Right atrium auricular region (tissue), 2 donors: ENCODE measurements at regions not wholly inside any gene's neighbourhood (a gene's known extent, or its start where the extent isn't known, plus 50 kb on each side); places are given as distances from the start of the nearest gene placed in this dataset.

ENCODE experiments used
- DNase-seq: peaks from one replicate; pipeline ENCODE4 v3.0.0-alpha.2; 2019; ENCODE audit warnings: low spot score
- H3K27ac ChIP-seq, 2 donors: fragments of 200-600 bp; sonication (generic); 1 replicate in 1 of 2; 2 replicates in 1 of 2; pipeline ENCODE4 v1.5.1; 2016 to 2019
- H3K27me3 ChIP-seq, 2 donors: fragments of 200-600 bp; sonication (generic); one replicate each; pipeline versions ENCODE4 v1.5.1 to v1.6.0; 2017 to 2019
- H3K36me3 ChIP-seq: fragments of 200-600 bp; sonication (generic); one replicate; pipeline ENCODE4 v1.5.1; 2016
- H3K4me1 ChIP-seq, 2 donors: fragments of 200-600 bp; sonication (generic); one replicate each; pipeline versions ENCODE4 v1.5.1 to v1.6.0; 2017 to 2019
- H3K4me3 ChIP-seq, 2 donors: fragments of 200-600 bp; sonication (generic); 1 replicate in 1 of 2; 2 replicates in 1 of 2; pipeline ENCODE4 v1.5.1; 2017 to 2019; ENCODE audit warnings: mild to moderate bottlenecking in 1 of 2, moderate library complexity in 1 of 2
- H3K9me3 ChIP-seq, 2 donors: fragments of 200-600 bp; sonication (generic); one replicate each; pipeline ENCODE4 v1.5.1; 2019
- TF ChIP-seq, protein P1 (sequence below), 2 donors: fragments of 200-600 bp; sonication (generic); IDR thresholded peaks; one replicate each; pipeline ENCODE4 v1.5.1; 2019; ENCODE audit warnings: antibody characterized with exemption in 2 of 2

DNA sequence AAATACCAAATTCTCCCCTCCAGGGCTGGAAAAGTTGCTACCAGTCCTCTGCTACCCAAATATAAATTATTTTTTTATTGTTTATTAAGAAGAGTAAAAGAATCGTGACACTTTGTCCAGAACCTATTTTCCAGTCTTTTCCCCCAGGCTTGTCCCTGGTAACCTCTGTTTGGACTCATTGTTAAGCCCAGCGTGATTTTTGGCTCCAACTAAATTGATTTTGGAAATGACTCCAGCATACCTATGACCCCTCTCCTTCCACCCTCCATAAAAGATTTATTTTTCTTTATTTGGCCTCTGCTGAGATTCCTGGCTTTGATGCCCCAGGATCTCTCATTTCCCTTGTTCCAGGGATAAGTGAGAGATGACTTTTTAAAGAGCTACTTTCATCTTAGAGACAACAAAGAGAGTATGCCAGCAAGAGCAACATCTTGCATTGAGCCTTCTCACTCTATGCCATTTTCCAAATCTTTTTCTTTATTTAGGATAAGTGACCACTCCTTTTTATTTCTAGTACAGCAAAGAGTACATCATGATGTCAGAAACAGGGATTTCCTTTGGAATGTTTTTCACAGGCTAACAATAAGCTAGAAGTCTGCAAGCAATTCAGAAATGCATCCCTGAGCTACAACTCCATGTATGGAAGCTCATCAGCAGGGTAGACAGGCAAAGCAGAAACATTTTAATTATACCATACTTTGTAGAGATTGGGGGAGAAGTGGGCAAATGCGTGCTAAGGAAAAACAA lies 75.8 kb downstream of the DAD1 start:
- TF ChIP-seq, protein P1, sequence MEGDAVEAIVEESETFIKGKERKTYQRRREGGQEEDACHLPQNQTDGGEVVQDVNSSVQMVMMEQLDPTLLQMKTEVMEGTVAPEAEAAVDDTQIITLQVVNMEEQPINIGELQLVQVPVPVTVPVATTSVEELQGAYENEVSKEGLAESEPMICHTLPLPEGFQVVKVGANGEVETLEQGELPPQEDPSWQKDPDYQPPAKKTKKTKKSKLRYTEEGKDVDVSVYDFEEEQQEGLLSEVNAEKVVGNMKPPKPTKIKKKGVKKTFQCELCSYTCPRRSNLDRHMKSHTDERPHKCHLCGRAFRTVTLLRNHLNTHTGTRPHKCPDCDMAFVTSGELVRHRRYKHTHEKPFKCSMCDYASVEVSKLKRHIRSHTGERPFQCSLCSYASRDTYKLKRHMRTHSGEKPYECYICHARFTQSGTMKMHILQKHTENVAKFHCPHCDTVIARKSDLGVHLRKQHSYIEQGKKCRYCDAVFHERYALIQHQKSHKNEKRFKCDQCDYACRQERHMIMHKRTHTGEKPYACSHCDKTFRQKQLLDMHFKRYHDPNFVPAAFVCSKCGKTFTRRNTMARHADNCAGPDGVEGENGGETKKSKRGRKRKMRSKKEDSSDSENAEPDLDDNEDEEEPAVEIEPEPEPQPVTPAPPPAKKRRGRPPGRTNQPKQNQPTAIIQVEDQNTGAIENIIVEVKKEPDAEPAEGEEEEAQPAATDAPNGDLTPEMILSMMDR (IDR thresholded peaks at IDR 0.05), result no peak
- DNase-seq, result no peak
- H3K36me3 ChIP-seq, result no peaks in the 10 kb centered on the region
- H3K4me1 ChIP-seq, result peaks cover 0 to 82% of the 10 kb centered on the region in 2 donors
- H3K9me3 ChIP-seq, result no peaks in the 10 kb centered on the region
- H3K27ac ChIP-seq, result peak overlapping the region; percentile 61 to 62
- no peaks in the 10 kb centered on the region for H3K27me3 ChIP-seq
- H3K4me3 ChIP-seq, result no peak overlapping the region

DNA sequence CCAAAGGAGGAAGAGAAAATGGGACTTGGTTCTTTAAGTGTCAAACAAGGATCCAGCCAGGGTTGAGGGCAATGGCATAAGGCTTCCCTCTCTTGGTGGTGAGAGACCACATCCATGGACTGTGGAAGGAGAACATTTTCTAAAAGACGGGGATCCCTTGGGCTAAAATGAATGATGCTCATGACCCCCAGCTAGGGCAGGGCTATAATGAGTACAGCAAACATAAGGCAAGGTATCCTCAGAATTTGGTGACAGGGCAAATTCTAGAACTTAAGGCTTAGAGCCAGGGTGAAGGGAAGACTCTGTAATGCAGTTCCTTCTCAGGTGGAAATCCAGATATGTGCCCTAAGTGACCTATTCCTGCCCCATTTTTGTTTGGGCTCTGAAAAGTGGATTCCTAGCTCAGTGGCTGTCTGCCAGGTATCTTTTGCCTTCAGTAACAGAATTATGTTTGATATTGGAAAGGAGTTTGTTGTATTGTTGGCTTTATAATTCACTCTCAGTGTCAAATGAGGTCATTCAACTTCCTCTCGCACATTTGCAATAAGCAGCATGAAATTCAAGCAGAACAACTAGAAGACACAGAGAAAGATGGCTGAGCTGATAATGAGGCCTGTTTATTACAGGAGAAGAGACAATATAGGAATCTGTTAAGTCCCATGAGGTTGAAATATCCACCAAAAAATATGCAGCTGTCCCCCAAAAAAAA lies 76.8 kb downstream of the DAD1 start:
- Histone ChIP-seq H3K9me3 (no peaks in the 10 kb centered on the region), H3K4me3 (no peak overlapping the region), H3K36me3 (no peaks in the 10 kb centered on the region), H3K27ac (peak overlapping the region; percentile 61 to 62), H3K27me3 (no peaks in the 10 kb centered on the region), H3K4me1 (peaks cover 0 to 72% of the 10 kb centered on the region in 2 donors)
- no peak for DNase-seq
- TF ChIP-seq, protein P1 (IDR thresholded peaks at IDR 0.05), result no peak

DNA sequence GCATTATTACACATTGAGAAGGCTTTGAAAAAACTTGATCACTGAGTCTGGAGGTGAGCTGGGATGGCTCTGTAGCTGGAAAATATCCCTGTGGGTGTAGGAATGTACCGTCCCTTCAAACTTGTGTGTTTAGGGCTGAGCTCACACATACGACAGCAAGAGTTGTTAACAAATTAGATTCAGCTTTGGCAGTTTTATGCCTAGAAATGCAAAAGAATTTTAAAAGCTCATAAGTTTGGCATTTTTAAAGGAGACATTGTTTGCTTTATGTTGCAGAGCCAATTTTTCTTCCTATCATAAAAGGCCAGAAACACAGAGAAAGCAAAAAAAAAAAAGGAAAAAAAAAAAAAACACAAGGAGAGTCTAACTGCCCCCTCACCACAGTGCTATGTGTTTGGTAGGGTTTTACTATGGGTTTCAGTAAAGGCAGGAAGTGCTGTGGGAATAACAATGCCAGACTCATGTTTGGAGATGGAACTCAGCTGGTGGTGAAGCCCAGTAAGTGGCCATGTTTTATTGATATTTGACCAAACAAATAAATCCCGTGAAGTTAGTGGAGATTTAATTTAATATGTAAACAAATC lies 78.4 kb downstream of the DAD1 start:
- TF ChIP-seq, protein P1 (IDR thresholded peaks at IDR 0.05), result no peak

DNA sequence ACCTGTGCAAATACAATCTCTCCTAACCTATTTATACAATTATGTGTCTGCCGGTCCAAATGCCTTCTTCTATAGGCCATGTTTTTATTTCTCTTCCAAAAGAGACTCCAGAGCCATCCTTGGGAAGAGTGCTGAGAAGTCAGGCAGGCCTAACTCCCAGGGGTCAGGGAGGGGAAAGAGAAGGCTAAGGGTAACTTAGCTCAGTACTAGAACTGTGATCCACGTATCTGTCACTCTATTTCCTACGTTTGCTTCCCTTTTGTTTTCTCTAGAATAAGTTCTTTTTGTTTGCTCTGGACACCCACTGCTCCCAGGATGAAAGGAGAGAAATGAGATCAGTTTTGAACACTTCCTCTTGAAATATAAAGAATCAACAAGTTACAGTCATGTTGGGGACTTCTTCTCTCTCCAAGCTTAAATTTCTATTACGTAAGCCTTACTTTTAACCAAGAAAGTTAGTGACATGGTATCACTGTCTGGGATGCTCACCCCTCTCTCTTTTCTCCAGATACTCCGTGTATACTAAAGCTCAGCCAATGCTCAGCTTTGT lies 79.2 kb downstream of the DAD1 start:
- H3K27me3 ChIP-seq, result no peaks in the 10 kb centered on the region
- H3K4me3 ChIP-seq, result no peak overlapping the region
- H3K9me3 ChIP-seq, result no peaks in the 10 kb centered on the region
- DNase-seq, result no peak
- TF ChIP-seq, protein P1 (IDR thresholded peaks at IDR 0.05), result no peak
- H3K36me3 ChIP-seq, result no peaks in the 10 kb centered on the region
- peak overlapping the region; percentile 63 to 69 for H3K27ac ChIP-seq
- peaks cover 0 to 65% of the 10 kb centered on the region in 2 donors for H3K4me1 ChIP-seq

More for the DNA sequence above, 78.4 kb downstream of the DAD1 start:
- peak overlapping the region in 1 of 2 donors; percentile 63 for H3K27ac ChIP-seq
- no peak for DNase-seq
- no peaks in the 10 kb centered on the region for H3K36me3 ChIP-seq
- H3K27me3 ChIP-seq, result no peaks in the 10 kb centered on the region
- no peaks in the 10 kb centered on the region for H3K9me3 ChIP-seq
- H3K4me3 ChIP-seq, result no peak overlapping the region
- peaks cover 0 to 69% of the 10 kb centered on the region in 2 donors for H3K4me1 ChIP-seq

DNA sequence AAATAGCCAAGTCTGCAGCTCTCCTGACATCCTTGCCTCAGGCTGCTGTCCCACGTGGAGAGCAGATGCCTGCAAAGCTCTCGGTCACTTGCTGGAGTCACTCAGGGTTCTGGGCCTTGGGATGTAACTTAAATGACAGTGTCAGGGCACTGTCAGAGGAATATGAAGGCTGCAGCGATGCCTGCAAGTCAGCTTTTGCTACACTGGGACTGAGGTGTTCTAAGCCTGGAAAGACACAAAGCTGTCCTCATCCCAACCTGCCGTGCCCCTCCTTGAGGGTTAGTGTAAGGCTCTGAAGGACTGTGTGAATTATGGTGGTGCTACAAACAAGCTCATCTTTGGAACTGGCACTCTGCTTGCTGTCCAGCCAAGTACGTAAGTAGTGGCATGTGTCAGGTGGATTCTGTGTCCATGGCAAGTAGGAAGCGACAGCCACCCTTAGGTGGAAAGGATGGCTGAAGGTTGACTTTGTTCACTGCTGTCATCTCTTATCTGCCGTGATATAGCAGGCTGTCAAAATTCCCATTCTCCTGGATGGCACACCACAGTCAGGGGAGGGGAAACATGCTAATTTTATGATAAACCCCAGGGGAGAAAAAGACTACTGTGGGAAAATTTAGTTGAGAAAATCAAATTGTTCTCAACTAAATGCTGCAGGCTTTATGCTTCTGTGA lies 79.9 kb downstream of the DAD1 start:
- Histone ChIP-seq H3K4me3 (no peak overlapping the region), H3K27ac (peak overlapping the region; percentile 63 to 69), H3K4me1 (peaks cover 0 to 62% of the 10 kb centered on the region in 2 donors)

More for the DNA sequence above, 79.9 kb downstream of the DAD1 start:
- TF ChIP-seq, protein P1 (IDR thresholded peaks at IDR 0.05), result no peak
- Histone ChIP-seq H3K9me3 (no peaks in the 10 kb centered on the region), H3K36me3 (no peaks in the 10 kb centered on the region), H3K27me3 (no peaks in the 10 kb centered on the region)
- DNase-seq, result no peak
